ENCODE measurements at regions not wholly inside any gene's neighbourhood (a gene's known extent, or its start where the extent isn't known, plus 50 kb on each side); places are given as distances from the start of the nearest gene placed in this dataset.

- TF ChIP-seq CTCF (IDR thresholded peaks at IDR 0.05) (no peak), POLR2A (IDR thresholded peaks at IDR 0.05) (no peak)
These were observed 204.8 kb upstream of the TCERG1L start for GRCh38 chr10:131516285-131516684.

Measured in thyroid gland (tissue), 4 donors.